ENCODE measurements at regions not wholly inside any gene's neighbourhood (a gene's known extent, or its start where the extent isn't known, plus 50 kb on each side); places are given as distances from the start of the nearest gene placed in this dataset.

DNA sequence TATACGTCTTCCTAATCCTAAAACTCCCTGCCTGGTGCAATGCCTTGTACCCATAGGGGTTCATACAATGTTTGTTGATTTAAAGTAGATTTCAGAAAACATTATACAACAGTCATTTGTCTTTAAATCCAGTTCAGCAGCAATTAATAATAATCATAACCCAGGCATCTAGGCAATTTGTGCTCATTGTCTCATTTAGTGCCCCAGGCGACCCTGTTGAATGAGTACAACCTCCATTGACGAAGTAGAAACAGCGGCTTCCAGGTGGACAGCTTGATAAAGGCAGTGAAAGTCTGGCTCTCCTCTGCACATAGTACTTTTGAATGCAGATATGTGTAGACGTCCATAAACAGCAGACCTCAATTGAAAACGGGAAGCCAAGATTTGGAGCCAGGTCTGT is 82.9 kb upstream of the CPM start:
- TF ChIP-seq, protein P1, sequence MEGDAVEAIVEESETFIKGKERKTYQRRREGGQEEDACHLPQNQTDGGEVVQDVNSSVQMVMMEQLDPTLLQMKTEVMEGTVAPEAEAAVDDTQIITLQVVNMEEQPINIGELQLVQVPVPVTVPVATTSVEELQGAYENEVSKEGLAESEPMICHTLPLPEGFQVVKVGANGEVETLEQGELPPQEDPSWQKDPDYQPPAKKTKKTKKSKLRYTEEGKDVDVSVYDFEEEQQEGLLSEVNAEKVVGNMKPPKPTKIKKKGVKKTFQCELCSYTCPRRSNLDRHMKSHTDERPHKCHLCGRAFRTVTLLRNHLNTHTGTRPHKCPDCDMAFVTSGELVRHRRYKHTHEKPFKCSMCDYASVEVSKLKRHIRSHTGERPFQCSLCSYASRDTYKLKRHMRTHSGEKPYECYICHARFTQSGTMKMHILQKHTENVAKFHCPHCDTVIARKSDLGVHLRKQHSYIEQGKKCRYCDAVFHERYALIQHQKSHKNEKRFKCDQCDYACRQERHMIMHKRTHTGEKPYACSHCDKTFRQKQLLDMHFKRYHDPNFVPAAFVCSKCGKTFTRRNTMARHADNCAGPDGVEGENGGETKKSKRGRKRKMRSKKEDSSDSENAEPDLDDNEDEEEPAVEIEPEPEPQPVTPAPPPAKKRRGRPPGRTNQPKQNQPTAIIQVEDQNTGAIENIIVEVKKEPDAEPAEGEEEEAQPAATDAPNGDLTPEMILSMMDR (IDR thresholded peaks at IDR 0.05 in 4 of 5, conservative IDR thresholded peaks at IDR 0.05 in 1 of 5): no peak
- TF ChIP-seq POLR2A (IDR thresholded peaks at IDR 0.05): no peak
